Embryonic facial prominence (tissue), 1 donor: ENCODE measurements at regions not wholly inside any gene's neighbourhood (a gene's known extent, or its start where the extent isn't known, plus 50 kb on each side); places are given as distances from the start of the nearest gene placed in this dataset.
"Not testable (repeated sequence)": the region's sequence is repeated elsewhere in the genome, so short reads cannot be mapped to it uniquely, and the experiment has no call there.

Experiments
- DNase-seq: peaks from one replicate; pipeline ENCODE4 v3.0.0-alpha.2; 2016; ENCODE audit errors: extremely low spot score

DNA sequence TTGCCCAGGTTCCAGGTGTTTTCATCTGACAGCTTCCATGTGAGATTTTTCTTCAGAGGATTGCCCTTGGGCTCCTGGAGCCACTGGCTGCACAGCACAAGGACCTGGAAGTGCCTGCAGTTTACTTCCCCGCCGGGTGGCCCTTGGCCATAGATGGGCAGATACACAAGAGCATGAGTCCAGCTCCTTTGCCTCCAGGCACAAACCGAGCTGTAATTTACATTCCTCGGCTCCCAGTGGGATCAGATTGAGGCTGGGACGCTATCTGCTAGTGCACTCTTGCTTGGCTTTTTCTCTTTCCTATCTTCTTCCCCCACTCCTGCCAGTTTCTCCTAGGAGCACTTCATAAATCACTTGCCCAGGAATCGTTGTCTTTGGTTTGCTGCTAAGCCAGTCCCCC lies 85.4 kb upstream of the RALY start:
- no peak for DNase-seq

DNA sequence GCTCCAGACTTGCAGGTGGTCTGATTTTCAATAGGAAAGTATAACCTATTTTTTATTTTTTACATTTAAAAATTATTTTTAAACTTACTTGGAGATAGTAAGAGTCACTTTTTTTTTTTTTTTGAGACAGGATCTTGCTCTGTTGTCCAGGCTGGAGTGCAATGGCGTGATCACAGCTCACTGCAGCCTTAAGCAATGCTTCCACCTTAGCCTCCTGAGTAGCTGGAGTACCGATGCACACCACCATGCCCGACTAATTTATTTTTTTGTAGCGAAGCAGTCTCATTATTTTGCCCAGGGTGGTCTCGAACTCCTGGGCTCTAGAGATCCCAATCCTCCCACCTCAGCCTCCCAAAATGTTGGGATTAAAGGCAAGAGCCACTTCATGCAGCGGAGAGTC lies 84.8 kb upstream of the RALY start:
- DNase-seq = no peak

DNA sequence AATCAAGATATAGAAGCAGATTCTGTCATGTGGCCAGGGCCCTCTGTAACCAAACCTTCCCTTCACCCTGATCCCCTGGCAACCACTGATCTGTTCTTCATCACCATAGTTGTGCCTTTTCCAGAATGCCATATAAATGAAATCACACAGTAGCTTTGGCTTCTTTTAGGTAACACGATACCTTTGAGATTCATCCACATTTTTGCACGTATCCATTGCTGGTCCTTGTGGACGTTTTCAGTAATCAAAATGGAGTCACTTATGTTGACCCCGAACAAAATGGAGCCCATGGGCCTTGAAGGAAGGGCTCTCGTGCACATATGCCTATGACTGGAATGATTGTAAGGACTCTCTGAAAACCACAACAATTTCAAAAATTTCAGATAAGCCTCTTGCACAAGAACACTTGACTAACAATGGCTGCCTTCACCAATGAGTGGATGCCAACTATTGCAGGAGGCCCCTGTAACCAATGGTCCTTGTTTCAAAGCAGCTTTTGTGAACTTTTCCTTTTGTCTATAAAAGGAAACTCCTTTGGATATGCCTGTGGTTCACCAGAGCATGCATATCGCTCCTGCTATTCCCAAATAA lies 84.3 kb upstream of the RALY start:
- peak; percentile 17 for DNase-seq

DNA sequence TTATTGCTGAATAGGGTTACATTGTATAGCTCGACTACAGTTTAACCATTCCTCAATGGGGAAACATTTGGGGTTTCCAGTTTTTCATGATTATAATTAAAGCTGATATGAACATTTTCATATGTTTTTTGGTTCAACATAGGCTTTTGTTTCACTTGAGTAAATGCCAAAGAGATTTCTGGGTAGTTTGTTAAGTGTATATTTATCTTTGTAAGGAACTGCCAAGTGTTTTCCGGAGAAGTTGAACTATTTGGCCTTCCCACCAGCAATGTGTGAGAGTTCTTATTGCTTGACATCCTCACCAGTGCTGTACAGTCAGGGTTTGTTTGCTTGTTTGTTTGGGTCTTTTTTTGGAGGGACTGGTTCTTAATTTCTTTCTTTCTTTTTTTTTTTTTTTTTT lies 83.7 kb upstream of the RALY start:
- DNase-seq = no peak

DNA sequence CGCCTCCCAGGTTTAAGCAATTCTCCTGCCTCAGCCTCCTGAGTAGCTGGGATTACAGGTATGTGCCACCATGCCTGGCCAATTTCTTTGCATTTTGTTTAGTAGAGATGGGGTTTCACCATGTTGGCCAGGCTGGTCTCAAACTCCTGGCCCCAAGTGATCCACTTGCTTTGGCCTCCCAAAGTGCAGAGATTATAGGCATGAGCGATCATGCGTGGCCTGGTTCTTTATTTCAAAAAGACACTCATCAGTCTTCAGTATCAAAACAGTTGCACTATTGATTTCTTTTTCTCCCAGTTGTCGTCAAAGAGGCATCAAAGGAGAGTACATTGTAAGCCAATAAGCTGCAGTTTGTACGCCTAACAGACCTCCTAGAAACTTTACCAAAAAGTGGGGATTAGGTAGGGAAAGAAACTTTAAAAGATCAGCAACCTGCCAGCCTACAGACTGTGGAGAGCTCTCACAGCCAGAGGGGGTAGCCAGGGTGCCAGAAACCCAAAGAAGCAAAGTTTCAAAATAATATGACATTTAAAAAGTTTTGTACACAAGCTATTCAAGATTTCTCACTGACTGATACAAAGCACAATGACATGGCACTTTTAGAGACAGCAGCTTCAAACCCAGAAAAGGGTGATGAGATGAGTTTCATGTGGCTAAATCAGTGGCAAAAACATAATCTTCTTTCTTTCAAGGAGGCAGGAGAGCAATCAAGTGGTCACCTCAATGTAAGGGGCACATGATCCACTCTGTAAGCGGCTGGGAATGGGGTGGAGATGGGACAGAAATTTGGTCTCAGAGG lies 83.0 kb upstream of the RALY start:
- DNase-seq = no peak

DNA sequence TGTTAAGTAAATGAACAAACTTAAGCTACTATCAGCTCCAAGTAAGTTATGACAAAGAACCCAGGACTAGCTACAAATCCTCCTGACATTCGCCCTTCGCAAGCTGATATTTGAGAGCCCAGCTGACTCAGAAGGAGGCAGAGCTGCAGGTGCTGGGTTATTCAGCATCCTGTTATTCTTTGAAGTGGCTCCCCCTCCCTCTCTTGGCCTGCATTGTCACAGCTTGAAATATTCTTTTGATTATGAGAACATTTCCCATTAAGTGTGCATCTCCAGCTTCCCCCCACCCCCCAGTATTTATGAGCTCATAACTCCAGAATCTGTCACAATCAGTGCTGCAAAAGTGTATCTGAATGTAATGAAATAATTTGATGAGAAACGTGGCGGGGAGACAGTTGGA lies 78.8 kb upstream of the RALY start:
- DNase-seq = no peak

DNA sequence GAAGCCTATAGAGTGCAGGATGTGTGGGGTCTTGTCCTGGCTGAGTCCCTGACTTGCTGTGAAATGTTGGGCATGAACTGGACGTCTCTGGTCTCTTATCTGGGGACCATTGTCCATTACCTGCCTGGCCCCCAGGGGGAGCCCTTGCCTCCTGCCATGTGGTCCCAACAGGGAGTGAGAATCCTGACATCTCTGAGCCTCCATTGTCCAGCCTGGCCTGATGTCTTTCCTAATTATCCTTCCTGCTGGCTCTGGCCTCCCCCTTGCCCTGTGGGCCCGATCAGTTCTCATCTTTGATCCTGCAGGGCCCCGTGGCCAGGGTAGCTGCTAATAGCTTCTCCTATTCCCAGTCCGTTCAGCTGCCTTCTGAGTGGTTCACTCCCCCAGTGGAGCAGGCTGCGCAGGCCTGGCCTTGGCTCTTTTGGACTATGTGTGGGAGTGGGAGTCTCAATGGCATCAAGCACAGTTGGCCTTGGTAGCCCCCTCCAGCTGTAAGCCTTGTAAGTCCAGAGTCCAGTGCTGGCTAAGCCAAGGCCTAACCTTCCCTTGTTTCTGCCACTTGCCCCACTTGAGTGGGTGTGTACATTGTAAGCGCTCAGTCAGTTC lies 77.9 kb upstream of the RALY start:
- DNase-seq = no peak

- no peak for DNase-seq
Observed at GRCh38 chr20:33916768-33917167, 76.9 kb upstream of the RALY start.

DNA sequence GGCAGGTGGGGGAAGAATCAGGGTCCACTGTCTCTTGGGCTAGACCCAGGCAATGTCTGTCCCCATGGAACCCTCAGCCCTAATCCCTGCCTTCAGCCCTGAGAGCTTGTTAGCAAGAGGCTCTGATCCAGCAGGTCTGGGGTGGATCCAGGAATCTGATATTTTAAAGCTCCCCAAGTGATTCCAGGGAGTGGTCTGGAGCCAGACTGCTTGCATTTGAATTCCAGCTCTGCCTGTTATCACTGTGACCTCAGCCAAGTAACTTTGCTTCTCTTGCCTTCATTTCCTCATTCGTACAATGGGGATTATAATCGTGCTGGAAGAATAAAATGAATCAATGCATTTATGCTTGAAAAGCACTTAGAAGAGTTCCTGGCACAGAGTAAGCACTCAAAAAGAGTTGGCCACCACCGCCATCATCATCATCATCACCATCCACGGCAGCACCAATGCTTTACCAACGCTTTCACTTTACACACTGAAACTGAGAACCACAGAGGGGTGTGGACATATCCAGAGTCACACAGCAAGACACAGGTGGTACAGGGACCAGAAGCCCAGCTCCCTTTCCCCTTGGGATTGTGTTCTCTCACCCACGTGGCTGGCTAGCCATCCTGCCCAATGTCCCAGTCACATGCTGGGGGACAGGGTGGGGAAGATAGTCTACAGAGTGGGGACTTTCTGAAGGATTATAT lies 75.7 kb upstream of the RALY start:
- no peak for DNase-seq

DNA sequence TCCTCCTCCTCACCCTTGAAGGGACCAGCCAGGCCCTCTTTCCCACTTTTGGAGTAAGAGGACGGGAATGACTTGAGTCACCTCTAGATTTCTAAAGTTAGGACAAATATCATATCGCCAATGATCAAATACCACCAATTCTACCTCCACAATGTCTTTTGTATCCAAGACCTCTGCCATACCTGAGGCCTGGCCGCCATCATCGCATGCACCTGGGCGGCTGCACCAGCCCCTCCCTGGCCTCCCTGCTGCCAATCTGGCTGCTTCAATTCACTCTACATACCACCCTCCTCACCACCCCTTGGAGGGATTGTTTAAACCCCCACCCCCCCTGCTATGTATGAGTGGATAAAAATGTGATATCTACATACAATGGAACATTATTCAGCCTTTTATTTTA lies 75.0 kb upstream of the RALY start:
- no peak for DNase-seq

- no peak for DNase-seq
Observed at GRCh38 chr20:33919653-33920052, 74.1 kb upstream of the RALY start.

DNA sequence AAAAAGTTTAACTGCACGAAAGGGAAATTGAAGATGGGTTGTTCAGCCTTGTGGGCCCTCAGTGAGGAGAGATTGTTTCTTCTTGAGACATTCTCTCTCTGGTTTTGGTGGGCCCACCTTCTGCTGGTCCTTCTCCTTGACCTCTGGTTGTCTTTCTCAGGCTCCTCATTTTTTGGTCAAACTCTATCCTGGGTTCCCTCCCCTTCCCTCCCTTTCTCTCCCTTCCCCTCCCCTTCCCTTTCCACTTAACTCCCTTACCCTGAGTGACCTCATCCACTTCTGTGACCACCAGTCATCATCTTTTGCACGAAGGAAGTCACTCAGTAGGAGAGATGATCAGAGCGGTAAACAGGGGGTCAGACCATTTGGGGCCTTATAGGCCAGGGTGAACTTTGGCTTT lies 71.5 kb upstream of the RALY start:
- no peak for DNase-seq

DNA sequence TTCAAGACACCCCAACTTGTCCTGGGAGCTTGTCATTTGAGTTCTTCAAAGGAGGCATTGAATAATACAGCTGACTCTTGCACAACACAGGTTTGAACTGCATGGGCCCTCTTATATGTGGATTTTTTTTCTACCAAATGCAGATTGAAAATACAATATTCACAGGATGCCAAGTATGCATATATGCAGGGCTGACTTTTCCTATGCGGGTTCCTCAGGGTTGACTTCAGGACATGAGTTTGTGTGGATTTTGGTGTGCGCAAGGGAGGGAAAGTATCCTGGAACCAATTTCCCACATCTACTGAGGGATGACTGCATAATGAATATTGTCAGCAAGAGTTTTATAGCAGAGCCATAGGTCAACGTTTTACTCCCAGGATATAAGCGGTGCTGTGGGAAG lies 70.0 kb upstream of the RALY start:
- DNase-seq = no peak

DNA sequence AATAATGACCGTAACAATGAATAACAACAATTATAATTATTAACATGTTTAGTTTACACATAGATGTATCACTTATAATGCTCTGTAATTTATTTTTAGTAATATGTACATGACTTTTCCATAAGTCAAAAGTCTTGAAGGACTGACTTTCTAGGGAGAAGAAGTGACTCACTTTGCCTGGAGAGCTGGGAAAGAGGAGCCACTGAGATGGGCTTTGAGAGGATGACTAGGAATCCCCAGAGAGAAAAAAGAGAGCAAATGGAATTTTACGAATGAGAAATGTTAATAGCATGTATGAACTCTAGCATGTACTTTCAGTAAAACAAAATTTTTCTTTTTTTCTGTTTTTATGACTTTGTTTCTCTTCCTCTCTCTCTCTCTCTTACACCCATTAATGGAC lies 67.8 kb upstream of the RALY start:
- DNase-seq = no peak

- DNase-seq = no peak
Observed at GRCh38 chr20:33926425-33926824, 67.3 kb upstream of the RALY start.

GRCh38 chr20:33927724-33928123 lies 66.0 kb upstream of the RALY start:
- DNase-seq = no peak

GRCh38 chr20:33929917-33930316 lies 63.8 kb upstream of the RALY start:
- DNase-seq = no peak

- no peak for DNase-seq
Observed at GRCh38 chr20:33933469-33933909, 60.2 kb upstream of the RALY start.

GRCh38 chr20:33936656-33937055 lies 57.1 kb upstream of the RALY start:
- DNase-seq = no peak

- DNase-seq = not testable (repeated sequence)
Observed at GRCh38 chr20:33939031-33939430, 54.7 kb upstream of the RALY start.

DNA sequence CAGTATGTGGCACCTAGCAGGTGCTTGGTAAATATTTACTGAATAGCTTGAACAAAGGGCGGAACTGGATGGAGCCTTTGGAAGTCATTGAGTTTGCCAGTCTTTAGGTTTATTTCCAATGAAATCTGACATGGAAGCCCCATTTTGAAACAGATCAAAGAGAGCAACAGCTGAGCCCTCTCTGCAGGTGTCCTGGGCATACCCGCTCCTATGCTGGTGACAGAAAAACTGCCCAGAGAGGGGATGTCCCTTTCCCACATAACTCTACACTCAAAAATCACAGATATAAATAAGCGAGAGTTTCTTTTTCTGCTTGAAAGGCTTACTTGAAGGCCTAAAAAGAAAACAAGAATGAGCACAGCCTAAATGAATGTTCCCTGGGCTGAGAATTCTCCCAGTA lies 53.0 kb upstream of the RALY start:
- no peak for DNase-seq
